Vagina (tissue), 2 donors: ENCODE measurements at regions not wholly inside any gene's neighbourhood (a gene's known extent, or its start where the extent isn't known, plus 50 kb on each side); places are given as distances from the start of the nearest gene placed in this dataset.

ENCODE experiments used
- DNase-seq, 2 donors: peaks; one replicate each; pipeline ENCODE4 v3.0.0-alpha.2; 2017; ENCODE audit errors: extremely low spot score in 2 of 2
- H3K27ac ChIP-seq: fragments of 200-600 bp; sonication (generic); one replicate; pipeline ENCODE4 v1.5.1; 2019
- H3K27me3 ChIP-seq: fragments of 200-600 bp; sonication (generic); one replicate; pipeline ENCODE4 v1.5.1; 2019
- H3K36me3 ChIP-seq, 2 donors: fragments of 200-600 bp; sonication (generic); one replicate each; pipeline ENCODE4 v1.5.1; 2017 to 2019
- H3K4me1 ChIP-seq: fragments of 200-600 bp; sonication (generic); one replicate; pipeline ENCODE4 v1.5.1; 2019
- H3K4me3 ChIP-seq, 2 donors: fragments of 200-600 bp; sonication (generic); 1 replicate in 1 of 2; 2 replicates in 1 of 2; pipeline ENCODE4 v1.5.1; 2016 to 2019
- H3K9me3 ChIP-seq: fragments of 200-600 bp; sonication (generic); one replicate; pipeline ENCODE4 v1.5.1; 2019
- POLR2A ChIP-seq, 2 donors: fragments of 450-650 bp; IDR thresholded peaks; one replicate each; pipeline ENCODE4 v1.6.1; 2017; ENCODE audit warnings: antibody characterized with exemption in 2 of 2, mild to moderate bottlenecking in 2 of 2, moderate library complexity in 2 of 2
- POLR2AphosphoS5 ChIP-seq, 2 donors: sonication (generic); formaldehyde crosslinking; IDR thresholded peaks; one replicate each; pipeline ENCODE4 v1.9.0; 2017; ENCODE audit warnings: antibody characterized with exemption in 2 of 2, mild to moderate bottlenecking in 2 of 2, low read depth in 1 of 2; ENCODE audit not compliant: insufficient read depth in 1 of 2
- intact Hi-C: fragments of 100-400 bp; cut with DNase I; formaldehyde crosslinking; loops from one replicate; pipeline ENCODE4 v1.15.1; 2023
- TF ChIP-seq, protein P1 (sequence below), 3 experiments: fragments of 450-650 bp in 2 of 3; fragments of 200-600 bp in 1 of 3; sonication (generic) in 1 of 3; IDR thresholded peaks; one replicate each; pipeline ENCODE4 v1.5.1; 2017 to 2019; ENCODE audit warnings: antibody characterized with exemption in 3 of 3, mild to moderate bottlenecking in 2 of 3, moderate library complexity in 2 of 3

DNA sequence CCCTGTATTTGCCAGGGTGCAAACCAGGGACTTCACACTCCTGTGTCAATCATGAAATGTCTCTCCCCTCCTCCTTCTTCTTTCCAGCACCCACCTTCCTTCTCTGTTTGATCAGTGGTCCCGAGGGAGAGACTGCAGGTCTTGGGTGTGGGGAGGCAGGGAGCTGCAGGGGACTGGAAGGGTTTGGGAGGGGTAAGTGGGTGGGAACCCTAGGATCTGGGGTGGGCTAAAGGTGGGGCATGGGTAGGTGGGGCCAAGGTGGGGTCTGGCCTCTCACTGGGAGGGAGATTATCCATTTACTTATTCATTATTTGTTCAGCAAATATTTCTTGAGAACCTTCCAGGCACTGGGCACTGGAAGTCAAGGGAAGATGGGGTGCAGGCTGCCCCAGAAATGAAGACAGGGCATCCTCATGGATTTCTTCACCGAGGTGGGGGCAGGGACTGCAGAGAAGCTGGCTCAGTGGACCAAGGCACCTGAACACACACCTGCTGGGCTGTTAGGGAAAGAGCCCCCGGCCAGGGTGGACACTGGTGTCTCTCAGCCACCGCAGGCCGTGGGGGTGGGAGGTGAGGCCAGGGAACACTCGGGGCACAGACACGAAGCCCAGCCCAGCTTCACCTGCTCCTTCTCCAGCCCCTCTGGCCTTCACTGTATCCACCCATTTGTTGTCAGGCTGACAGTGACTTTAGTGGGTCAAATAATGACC lies 193.9 kb upstream of the C1orf174 start:
- Histone ChIP-seq H3K4me1 (no peaks in the 10 kb centered on the region), H3K4me3 (no peak overlapping the region), H3K9me3 (no peaks in the 10 kb centered on the region), H3K27ac (no peak overlapping the region), H3K27me3 (no peaks in the 10 kb centered on the region), H3K36me3 (no peaks in the 10 kb centered on the region)
- intact Hi-C loops, result no loop called here
- TF ChIP-seq POLR2A (IDR thresholded peaks at IDR 0.05) (no peak), POLR2AphosphoS5 (IDR thresholded peaks at IDR 0.05; ENCODE audit: insufficient read depth in 1 of 2, low read depth in 1 of 2) (no peak)
- TF ChIP-seq, protein P1, sequence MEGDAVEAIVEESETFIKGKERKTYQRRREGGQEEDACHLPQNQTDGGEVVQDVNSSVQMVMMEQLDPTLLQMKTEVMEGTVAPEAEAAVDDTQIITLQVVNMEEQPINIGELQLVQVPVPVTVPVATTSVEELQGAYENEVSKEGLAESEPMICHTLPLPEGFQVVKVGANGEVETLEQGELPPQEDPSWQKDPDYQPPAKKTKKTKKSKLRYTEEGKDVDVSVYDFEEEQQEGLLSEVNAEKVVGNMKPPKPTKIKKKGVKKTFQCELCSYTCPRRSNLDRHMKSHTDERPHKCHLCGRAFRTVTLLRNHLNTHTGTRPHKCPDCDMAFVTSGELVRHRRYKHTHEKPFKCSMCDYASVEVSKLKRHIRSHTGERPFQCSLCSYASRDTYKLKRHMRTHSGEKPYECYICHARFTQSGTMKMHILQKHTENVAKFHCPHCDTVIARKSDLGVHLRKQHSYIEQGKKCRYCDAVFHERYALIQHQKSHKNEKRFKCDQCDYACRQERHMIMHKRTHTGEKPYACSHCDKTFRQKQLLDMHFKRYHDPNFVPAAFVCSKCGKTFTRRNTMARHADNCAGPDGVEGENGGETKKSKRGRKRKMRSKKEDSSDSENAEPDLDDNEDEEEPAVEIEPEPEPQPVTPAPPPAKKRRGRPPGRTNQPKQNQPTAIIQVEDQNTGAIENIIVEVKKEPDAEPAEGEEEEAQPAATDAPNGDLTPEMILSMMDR (IDR thresholded peaks at IDR 0.05), result no peak
- DNase-seq, result no peak

DNA sequence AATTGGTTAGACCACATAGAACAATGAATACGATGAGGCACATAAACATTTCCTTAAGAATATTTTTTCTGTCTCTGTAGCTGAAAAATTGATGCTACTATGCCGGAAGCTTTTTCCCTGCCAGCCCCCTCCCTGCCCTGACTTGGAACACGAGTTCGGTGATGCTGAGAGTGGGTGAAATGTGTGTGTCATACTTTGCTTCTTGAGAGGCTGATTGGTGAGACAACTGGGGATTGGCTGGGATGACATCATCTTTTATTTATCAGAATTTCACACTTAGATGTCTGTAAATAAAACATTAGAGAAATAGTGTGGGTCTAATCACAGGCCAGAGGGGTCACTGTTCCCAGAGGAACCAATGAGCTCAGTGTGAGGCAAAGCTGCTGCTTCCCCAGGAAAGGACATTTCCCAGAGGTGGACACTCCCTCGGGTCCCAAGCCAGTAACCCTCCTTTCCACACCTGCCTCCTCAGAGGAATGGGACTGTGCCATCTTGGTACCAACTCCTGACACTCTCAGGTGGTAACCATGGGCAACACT lies 195.4 kb upstream of the C1orf174 start:
- Histone ChIP-seq H3K4me1 (no peaks in the 10 kb centered on the region), H3K36me3 (no peaks in the 10 kb centered on the region), H3K4me3 (no peak overlapping the region), H3K9me3 (no peaks in the 10 kb centered on the region), H3K27me3 (no peaks in the 10 kb centered on the region), H3K27ac (no peak overlapping the region)
- no peak for DNase-seq
- TF ChIP-seq POLR2A (IDR thresholded peaks at IDR 0.05) (no peak), POLR2AphosphoS5 (IDR thresholded peaks at IDR 0.05; ENCODE audit: insufficient read depth in 1 of 2, low read depth in 1 of 2) (no peak)
- TF ChIP-seq, protein P1 (IDR thresholded peaks at IDR 0.05), result no peak
- intact Hi-C loops, result no loop called here

DNA sequence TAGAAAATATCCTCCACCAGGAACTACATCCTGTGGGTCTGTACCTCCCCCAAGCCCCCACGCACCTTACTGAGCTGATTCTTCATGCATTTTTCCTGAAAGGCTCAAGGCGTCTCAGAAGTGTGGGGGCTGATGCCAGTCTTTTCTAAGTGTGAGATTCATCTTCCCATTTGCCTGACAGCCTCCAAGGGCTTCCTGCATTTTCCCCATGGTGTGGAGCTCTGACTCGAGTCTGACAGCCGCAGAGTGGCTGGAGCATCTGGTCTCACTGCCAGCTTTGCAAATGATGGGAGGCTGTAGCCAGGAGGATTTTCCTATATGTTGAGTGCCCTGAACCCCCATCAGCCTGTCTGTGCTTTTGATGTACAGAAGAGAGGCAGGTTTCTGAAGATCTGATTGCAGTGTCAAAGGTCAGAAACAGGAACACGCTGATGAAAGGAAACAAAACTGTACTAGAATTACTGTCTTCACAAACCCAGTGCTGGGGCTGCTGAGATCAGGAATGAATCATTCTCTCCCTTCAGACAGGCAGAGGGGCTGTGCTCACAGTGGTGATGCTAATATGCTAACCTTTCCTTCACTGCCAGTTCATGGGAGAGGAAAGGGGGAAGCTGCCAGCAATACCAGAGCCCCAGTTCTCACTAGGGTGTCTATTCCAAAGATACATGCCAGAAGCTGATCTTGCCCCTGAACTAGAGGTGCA lies 201.5 kb upstream of the C1orf174 start:
- no peak for DNase-seq
- intact Hi-C loops, result no loop called here
- Histone ChIP-seq H3K27ac (no peak overlapping the region), H3K27me3 (no peaks in the 10 kb centered on the region), H3K4me3 (no peak overlapping the region), H3K4me1 (no peaks in the 10 kb centered on the region), H3K36me3 (no peaks in the 10 kb centered on the region), H3K9me3 (no peaks in the 10 kb centered on the region)
- TF ChIP-seq, protein P1 (IDR thresholded peaks at IDR 0.05), result no peak
- TF ChIP-seq POLR2AphosphoS5 (IDR thresholded peaks at IDR 0.05; ENCODE audit: insufficient read depth in 1 of 2, low read depth in 1 of 2) (no peak), POLR2A (IDR thresholded peaks at IDR 0.05) (no peak)

DNA sequence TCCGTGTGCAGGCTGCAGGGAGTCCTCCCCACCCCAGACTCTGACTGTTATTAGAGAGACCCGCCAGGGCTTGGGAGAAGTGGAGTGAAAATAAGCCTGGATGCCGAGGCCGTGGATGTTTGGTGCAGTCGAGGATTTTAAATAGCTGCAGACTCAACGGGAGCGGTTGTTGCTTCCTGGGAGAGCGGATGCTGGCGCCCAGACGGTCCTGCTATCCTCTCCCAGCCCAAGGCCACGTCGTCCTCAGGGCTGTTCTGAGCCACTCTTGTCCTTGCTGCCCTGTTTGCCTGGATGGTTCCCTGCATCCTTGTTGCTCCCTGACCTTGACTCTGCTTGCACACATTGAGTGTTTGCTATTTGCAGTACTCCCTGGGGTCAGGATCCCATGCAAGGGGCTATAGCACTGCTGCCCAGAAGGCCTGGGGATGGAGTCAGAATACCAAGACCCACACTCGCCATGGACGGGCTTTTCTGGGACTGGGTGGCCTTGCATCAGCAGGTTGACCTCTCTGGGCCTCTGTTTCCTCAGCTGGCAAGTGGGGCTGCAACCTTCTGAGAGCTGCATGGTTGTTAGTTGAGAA lies 205.3 kb upstream of the C1orf174 start:
- H3K4me3 ChIP-seq, result no peak overlapping the region
- intact Hi-C loops, result no loop called here
- no peaks in the 10 kb centered on the region for H3K27me3 ChIP-seq
- H3K36me3 ChIP-seq, result no peaks in the 10 kb centered on the region
- no peak for DNase-seq
- no peaks in the 10 kb centered on the region for H3K4me1 ChIP-seq
- TF ChIP-seq POLR2A (IDR thresholded peaks at IDR 0.05) (no peak), POLR2AphosphoS5 (IDR thresholded peaks at IDR 0.05; ENCODE audit: insufficient read depth in 1 of 2, low read depth in 1 of 2) (no peak)
- TF ChIP-seq, protein P1 (IDR thresholded peaks at IDR 0.05), result no peak
- H3K9me3 ChIP-seq, result no peaks in the 10 kb centered on the region
- no peak overlapping the region for H3K27ac ChIP-seq
